H7 (cell line): ENCODE measurements at regions not wholly inside any gene's neighbourhood (a gene's known extent, or its start where the extent isn't known, plus 50 kb on each side); places are given as distances from the start of the nearest gene placed in this dataset.

Source experiments
- DNase-seq: peaks from one replicate; pipeline ENCODE4 v3.0.0; 2012
- H3K27me3 ChIP-seq: 2 replicates; pipeline ENCODE4 v1.6.0; 2011; ENCODE audit warnings: mild to moderate bottlenecking, low read length; ENCODE audit not compliant: control insufficient read depth, insufficient read depth
- H3K36me3 ChIP-seq: replicated peaks from 2 replicates; pipeline ENCODE4 v1.5.1; 2011; ENCODE audit warnings: low read length; ENCODE audit not compliant: control insufficient read depth, insufficient read depth
- H3K4me3 ChIP-seq: 2 replicates; pipeline ENCODE4 v1.5.1; 2011; ENCODE audit warnings: low read depth, mild to moderate bottlenecking, control low read depth, low read length, moderate library complexity; ENCODE audit not compliant: insufficient read depth

DNA sequence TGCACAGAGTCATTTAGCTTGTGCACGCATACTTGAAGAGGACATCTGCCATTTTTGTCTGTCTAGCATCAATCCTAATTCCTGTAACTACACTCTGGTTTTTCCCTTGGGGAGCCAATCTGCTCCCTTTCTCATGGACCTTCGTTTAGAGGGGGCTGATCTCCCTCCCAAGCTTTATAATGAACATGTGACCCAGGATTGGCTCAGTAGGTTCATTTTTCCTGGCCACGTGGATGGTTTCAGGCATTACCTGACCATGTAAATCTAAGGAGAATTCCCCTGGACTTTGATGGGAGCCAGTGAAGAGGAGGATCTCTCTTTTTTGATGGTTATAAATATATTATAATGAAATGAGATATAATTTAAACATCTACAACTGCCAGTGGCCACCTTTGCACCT is 56.8 kb upstream of the HS3ST2 start:
- DNase-seq = no peak
- H3K27me3 ChIP-seq = no peaks in the 10 kb centered on the region
- no peaks in the 10 kb centered on the region for H3K36me3 ChIP-seq
- no peak overlapping the region for H3K4me3 ChIP-seq

DNA sequence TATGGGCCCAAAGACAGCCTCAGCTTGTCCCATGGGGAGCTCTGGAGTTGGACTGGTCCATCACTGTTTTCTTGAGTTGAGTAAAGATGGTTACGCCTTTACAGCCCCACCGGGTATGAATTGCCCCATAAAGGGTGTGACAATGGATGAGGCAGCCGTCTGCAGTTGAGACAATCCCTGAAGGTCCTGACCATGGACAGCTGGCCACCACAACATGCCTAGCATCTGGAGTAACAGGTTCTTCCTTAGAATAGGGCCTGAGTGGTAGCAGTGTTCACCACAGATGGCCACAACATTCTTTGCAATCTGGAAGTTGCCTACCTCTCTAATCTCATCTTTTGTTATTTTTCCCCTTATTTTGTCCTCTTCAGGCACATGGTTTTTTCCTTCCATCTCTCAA is 51.5 kb upstream of the HS3ST2 start:
- no peaks in the 10 kb centered on the region for H3K27me3 ChIP-seq
- H3K36me3 ChIP-seq = no peaks in the 10 kb centered on the region
- no peak overlapping the region for H3K4me3 ChIP-seq
- DNase-seq = no peak

DNA sequence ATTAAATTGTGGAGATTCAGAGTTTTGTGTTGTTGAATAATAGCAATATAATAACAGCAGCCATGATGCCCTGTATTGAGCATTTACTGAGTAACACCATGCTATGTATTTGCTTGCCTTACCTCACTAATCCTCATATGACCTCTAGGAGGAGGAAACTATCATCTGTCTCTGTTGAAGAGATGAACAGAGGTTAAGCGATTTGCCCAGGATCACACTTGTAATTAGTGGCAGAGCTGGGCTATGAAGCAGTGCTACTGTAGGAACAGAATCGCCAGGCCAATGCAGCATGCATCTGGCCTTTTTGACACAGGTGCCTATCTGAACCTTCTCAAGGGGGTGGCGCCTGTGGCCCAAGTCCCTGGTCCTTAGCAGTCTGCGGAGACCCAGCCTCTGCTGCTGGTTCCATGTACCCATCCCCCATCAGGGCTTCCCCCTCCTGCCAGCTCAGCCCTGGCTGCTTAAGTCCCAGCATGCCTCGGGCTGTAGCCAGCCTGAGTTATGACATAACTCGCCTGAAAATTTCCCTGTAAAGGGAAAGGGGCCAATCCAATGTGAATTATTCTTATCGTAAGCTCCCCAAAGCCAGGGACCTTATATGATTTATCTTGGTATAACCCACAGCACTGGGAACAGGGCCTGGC is 50.4 kb upstream of the HS3ST2 start:
- Histone ChIP-seq H3K4me3 (no peak overlapping the region), H3K36me3 (no peaks in the 10 kb centered on the region), H3K27me3 (no peaks in the 10 kb centered on the region)
- peak; percentile 30 for DNase-seq
